MCF 10A (cell line): ENCODE measurements at regions not wholly inside any gene's neighbourhood (a gene's known extent, or its start where the extent isn't known, plus 50 kb on each side); places are given as distances from the start of the nearest gene placed in this dataset.

Experiments used
- BruUV-seq: library from RNA; stranded (reverse); fragments of 400-500 nt; replicated peaks from 2 replicates; lab custom pipeline; 2021; lab: Mats Ljungman, UMichigan
- CTCF ChIA-PET: fragments of 300-600 bp; sonication (Branson Sonifier 250); formaldehyde crosslinking; extraction: SDS; loops from one replicate; lab custom pipeline; 2021; ENCODE audit warnings: antibody characterized with exemption, inconsistent platforms; lab: Yijun Ruan, JAX
- POLR2A ChIA-PET: fragments of 300-600, 350-650 bp; sonication (Branson Sonifier 250); formaldehyde crosslinking; extraction: SDS; loops from one replicate; lab custom pipeline; 2020; ENCODE audit warnings: antibody characterized with exemption, inconsistent platforms; lab: Yijun Ruan, JAX
- DNase-seq: peaks from one replicate; pipeline ENCODE4 v3.0.0-alpha.2; 2018; ENCODE audit not compliant: unreplicated experiment
- H3K27ac Mint-ChIP-seq: one replicate; pipeline ENCODE4 v1.8.0; 2022; ENCODE audit warnings: mild to moderate bottlenecking, low read depth, mixed read lengths; ENCODE audit not compliant: unreplicated experiment
- H3K27me3 Mint-ChIP-seq: one replicate; pipeline ENCODE4 v1.8.0; 2022; ENCODE audit warnings: mixed read lengths; ENCODE audit not compliant: insufficient read depth, unreplicated experiment
- H3K36me3 Mint-ChIP-seq: one replicate; pipeline ENCODE4 v1.8.0; 2022; ENCODE audit warnings: mild to moderate bottlenecking, moderate library complexity, mixed read lengths; ENCODE audit not compliant: insufficient read depth, unreplicated experiment
- H3K4me1 Mint-ChIP-seq: one replicate; pipeline ENCODE4 v1.8.0; 2022; ENCODE audit warnings: mixed read lengths; ENCODE audit not compliant: insufficient read depth, unreplicated experiment
- H3K4me3 Mint-ChIP-seq: one replicate; pipeline ENCODE4 v1.8.0; 2022; ENCODE audit warnings: mild to moderate bottlenecking, moderate library complexity, mixed read lengths; ENCODE audit not compliant: unreplicated experiment
- H3K9me3 Mint-ChIP-seq: one replicate; pipeline ENCODE4 v1.8.0; 2022; ENCODE audit warnings: mixed read lengths; ENCODE audit not compliant: unreplicated experiment
- intact Hi-C: fragments of 100-400 bp; cut with micrococcal nuclease; formaldehyde crosslinking; loops from 2 replicates; pipeline ENCODE4 v1.14.1; 2022
- TF ChIP-seq, protein P1 (sequence below): fragments of 200-600 bp; IDR thresholded peaks from one replicate; pipeline ENCODE4 v1.8.0; 2022; ENCODE audit warnings: antibody characterized with exemption, mild to moderate bottlenecking; ENCODE audit not compliant: unreplicated experiment

DNA sequence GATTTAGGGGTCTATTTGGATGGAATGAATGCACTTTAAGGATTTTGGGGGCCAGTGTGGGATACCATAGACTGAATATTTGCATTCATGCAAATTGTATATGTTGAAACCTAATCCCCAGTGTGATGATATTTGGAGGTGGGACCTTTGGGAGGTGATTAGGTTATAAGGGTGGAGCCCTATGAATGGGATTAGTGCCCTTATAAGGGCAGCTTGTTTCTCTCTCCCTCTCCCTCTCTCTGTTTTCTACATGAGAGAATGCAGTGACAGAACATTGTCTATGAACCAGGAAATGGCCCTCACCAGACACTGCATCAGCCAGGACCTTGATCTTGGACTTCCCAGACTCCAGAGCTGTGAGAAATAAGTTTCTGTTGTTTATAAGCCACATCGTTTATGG, 166.1 kb downstream of the MED10 start:
- BruUV-seq, result no TSS peak
- Mint-ChIP-seq H3K4me1 (no peaks in the 10 kb centered on the region), H3K4me3 (no peak overlapping the region), H3K27me3 (peaks cover 28% of the 10 kb centered on the region), H3K36me3 (no peaks in the 10 kb centered on the region), H3K27ac (no peak overlapping the region), H3K9me3 (no peaks in the 10 kb centered on the region)
- no peak for DNase-seq
- intact Hi-C loops, result no loop called here
- CTCF ChIA-PET, result no interaction called here
- POLR2A ChIA-PET, result no interaction called here
- TF ChIP-seq, protein P1, sequence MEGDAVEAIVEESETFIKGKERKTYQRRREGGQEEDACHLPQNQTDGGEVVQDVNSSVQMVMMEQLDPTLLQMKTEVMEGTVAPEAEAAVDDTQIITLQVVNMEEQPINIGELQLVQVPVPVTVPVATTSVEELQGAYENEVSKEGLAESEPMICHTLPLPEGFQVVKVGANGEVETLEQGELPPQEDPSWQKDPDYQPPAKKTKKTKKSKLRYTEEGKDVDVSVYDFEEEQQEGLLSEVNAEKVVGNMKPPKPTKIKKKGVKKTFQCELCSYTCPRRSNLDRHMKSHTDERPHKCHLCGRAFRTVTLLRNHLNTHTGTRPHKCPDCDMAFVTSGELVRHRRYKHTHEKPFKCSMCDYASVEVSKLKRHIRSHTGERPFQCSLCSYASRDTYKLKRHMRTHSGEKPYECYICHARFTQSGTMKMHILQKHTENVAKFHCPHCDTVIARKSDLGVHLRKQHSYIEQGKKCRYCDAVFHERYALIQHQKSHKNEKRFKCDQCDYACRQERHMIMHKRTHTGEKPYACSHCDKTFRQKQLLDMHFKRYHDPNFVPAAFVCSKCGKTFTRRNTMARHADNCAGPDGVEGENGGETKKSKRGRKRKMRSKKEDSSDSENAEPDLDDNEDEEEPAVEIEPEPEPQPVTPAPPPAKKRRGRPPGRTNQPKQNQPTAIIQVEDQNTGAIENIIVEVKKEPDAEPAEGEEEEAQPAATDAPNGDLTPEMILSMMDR, result no peak

DNA sequence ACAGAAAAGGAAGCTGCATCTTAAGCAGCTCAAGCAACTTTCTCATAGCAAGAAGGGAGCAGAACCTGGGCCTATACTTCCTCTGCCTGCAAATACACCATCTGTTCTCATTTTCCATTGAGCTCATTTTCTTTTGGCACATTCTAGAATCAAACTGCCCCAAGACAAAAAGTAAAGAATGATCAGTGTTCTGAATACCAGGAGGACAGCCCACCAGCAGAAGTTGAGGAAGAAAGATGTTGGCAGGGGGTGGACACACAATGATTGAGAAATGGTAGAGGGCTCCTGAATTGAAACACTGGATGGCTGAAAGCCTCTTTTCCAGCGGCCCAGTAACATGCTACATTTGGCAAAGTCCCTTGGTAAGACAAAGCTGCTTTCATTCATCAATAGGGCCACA, 171.8 kb downstream of the MED10 start:
- no TSS peak for BruUV-seq
- H3K27me3 Mint-ChIP-seq, result peaks cover 16% of the 10 kb centered on the region
- ChIA-PET POLR2A (interaction anchor here (0.7 kb wide), 1 partner anchor 189 kb away, joined by 3 read pairs; no protein-coding TSS in a partner anchor), CTCF (interaction anchor here (0.7 kb wide), 1 partner anchor 1061 kb away, joined by 3 read pairs; no protein-coding TSS in a partner anchor)
- no peak for DNase-seq
- H3K4me3 Mint-ChIP-seq, result no peak overlapping the region
- no peaks in the 10 kb centered on the region for H3K4me1 Mint-ChIP-seq
- H3K27ac Mint-ChIP-seq, result no peak overlapping the region
- H3K36me3 Mint-ChIP-seq, result no peaks in the 10 kb centered on the region
- no peaks in the 10 kb centered on the region for H3K9me3 Mint-ChIP-seq
- TF ChIP-seq, protein P1, result no peak
- intact Hi-C loops, result no loop called here

DNA sequence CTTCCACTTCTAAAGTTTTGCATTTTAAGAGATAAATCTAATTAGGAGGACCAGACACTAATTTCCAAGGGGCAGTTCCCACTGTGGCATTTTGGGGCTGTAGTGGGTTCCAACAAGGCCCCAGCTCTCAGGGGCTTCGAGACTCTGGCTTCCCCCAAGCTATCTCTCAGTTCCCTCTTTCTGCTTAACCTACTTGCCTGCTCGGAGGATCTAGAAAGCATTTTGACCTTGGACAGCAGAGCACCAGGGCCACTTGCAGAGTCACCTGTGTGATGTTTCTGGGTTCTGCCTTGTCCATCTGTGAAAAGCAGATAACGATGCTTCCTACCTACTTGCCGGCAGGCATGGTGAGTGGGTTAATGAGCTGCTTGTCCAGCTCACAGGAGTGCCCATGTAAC, 175.4 kb downstream of the MED10 start:
- H3K9me3 Mint-ChIP-seq, result peaks cover 7% of the 10 kb centered on the region
- TF ChIP-seq, protein P1, result no peak
- no peak for DNase-seq
- intact Hi-C loops, result no loop called here
- no TSS peak for BruUV-seq
- no peaks in the 10 kb centered on the region for H3K4me1 Mint-ChIP-seq
- POLR2A ChIA-PET, result no interaction called here
- CTCF ChIA-PET, result interaction anchor here (0.6 to 0.7 kb wide), 2 partner anchors 16 to 1614 kb away, joined by 3 to 6 read pairs; no protein-coding TSS in a partner anchor
- H3K4me3 Mint-ChIP-seq, result no peak overlapping the region
- H3K27ac Mint-ChIP-seq, result no peak overlapping the region
- H3K27me3 Mint-ChIP-seq, result no peaks in the 10 kb centered on the region
- H3K36me3 Mint-ChIP-seq, result no peaks in the 10 kb centered on the region

DNA sequence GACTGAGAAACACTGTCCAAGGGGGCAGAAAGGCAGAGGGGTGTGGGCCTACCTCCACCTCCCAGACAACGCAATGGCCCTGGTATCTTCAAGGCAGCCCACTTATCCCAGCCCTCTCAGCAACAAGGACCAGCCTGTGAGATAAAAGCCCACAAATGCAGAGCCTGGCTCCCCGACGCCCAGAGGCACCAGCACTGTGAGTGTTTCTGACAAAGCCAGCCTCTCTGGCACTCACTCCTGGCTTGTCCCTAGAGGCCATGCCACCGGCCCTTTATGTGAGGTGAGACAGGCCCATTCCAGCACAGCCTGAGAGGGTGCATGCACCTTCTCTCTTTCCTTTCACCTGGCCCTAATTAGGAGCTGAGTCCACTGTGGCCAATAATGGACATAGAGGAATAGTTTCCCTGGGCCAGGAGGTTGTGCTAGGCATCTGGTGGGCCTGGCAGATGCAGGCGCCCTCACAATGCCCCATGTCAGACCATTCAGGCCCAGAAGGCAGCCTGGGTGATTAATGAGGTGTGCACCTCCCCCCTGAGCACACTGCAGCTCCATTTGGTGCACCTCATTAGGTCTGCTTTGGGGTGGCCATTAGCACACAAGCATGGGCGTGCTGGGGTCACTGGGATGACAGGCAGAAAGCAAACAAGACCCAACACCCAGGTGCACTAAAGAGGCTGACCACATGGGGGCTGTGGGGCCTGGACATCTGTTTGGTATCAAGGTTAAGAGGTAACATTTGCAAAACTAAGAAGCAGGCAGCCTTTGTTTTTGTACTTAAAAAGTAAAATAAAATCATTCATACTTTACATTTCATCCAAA, 176.0 kb downstream of the MED10 start:
- BruUV-seq, result no TSS peak
- Mint-ChIP-seq H3K27me3 (no peaks in the 10 kb centered on the region), H3K4me3 (no peak overlapping the region), H3K27ac (no peak overlapping the region), H3K9me3 (peaks cover 7% of the 10 kb centered on the region), H3K36me3 (no peaks in the 10 kb centered on the region), H3K4me1 (no peaks in the 10 kb centered on the region)
- no peak for DNase-seq
- ChIA-PET CTCF (no interaction called here), POLR2A (no interaction called here)
- intact Hi-C loops, result no loop called here
- TF ChIP-seq, protein P1, result no peak
